Epithelial cell of esophagus (primary cell): ENCODE measurements at regions not wholly inside any gene's neighbourhood (a gene's known extent, or its start where the extent isn't known, plus 50 kb on each side); places are given as distances from the start of the nearest gene placed in this dataset.
"Not testable (repeated sequence)": the region's sequence is repeated elsewhere in the genome, so short reads cannot be mapped to it uniquely, and the experiment has no call there.

Experiments used
- DNase-seq: peaks from one replicate; pipeline ENCODE4 v3.0.0; 2010; ENCODE audit warnings: low read depth
- H3K4me3 ChIP-seq: 2 replicates; pipeline ENCODE4 v1.5.1; 2011; ENCODE audit warnings: mild to moderate bottlenecking, low read length, control low read depth
- CTCF ChIP-seq: IDR thresholded peaks from 2 replicates; pipeline ENCODE4 v1.5.1; 2011; ENCODE audit warnings: low read depth, mild to moderate bottlenecking, low read length, control low read depth, inconsistent platforms; ENCODE audit not compliant: insufficient read depth; ENCODE audit errors: missing control alignments

- no peak overlapping the region for H3K4me3 ChIP-seq
- no peak for TF ChIP-seq CTCF
- no peak for DNase-seq
Measured at GRCh38 chr10:91096274-91096673, 124.2 kb upstream of the PCGF5 start.

GRCh38 chr10:91097313-91097712 lies 123.2 kb upstream of the PCGF5 start:
- no peak overlapping the region for H3K4me3 ChIP-seq
- no peak for DNase-seq
- no peak for TF ChIP-seq CTCF

GRCh38 chr10:91098021-91098420 lies 122.4 kb upstream of the PCGF5 start:
- H3K4me3 ChIP-seq, DNase-seq: not testable (repeated sequence)

GRCh38 chr10:91103384-91104192 lies 116.9 kb upstream of the PCGF5 start:
- no peak for DNase-seq
- TF ChIP-seq CTCF, result no peak
- no peak overlapping the region for H3K4me3 ChIP-seq

GRCh38 chr10:91104193-91105041 lies 116.0 kb upstream of the PCGF5 start:
- no peak overlapping the region for H3K4me3 ChIP-seq
- DNase-seq, result no peak
- TF ChIP-seq CTCF, result no peak

GRCh38 chr10:91105269-91105668 lies 115.2 kb upstream of the PCGF5 start:
- H3K4me3 ChIP-seq, result no peak overlapping the region
- no peak for TF ChIP-seq CTCF
- DNase-seq, result no peak

GRCh38 chr10:91108820-91109219 lies 111.6 kb upstream of the PCGF5 start:
- no peak for DNase-seq
- TF ChIP-seq CTCF, result no peak
- no peak overlapping the region for H3K4me3 ChIP-seq
